Panc1 (cell line): ENCODE measurements at regions not wholly inside any gene's neighbourhood (a gene's known extent, or its start where the extent isn't known, plus 50 kb on each side); places are given as distances from the start of the nearest gene placed in this dataset.

Experiments
- ATAC-seq: fragments of 200-7000 bp; cut with Tn5 transposase; 2 replicates; pipeline ENCODE4 v1.9.1; 2020; ENCODE audit warnings: mild to moderate bottlenecking, moderate library complexity
- BruUV-seq: library from RNA; stranded (reverse); fragments of 400-500 nt; replicated peaks from 2 replicates; lab custom pipeline; 2021; lab: Mats Ljungman, UMichigan
- CTCF ChIA-PET: fragments of 300-600 bp; sonication (Branson Sonifier 250); formaldehyde crosslinking; loops from one replicate; lab custom pipeline; 2022; ENCODE audit warnings: antibody characterized with exemption; lab: Charles Lee
- POLR2A ChIA-PET: fragments of 300-600 bp; sonication (Branson Sonifier 250); formaldehyde crosslinking; loops from one replicate; lab custom pipeline; 2022; ENCODE audit warnings: antibody characterized with exemption; lab: Charles Lee
- DNase-seq: peaks from one replicate; pipeline ENCODE4 v3.0.0-alpha.2; 2010; ENCODE audit warnings: low read depth, low spot score
- H3K27ac ChIP-seq: 2 replicates; pipeline ENCODE4 v1.5.1; 2011; ENCODE audit warnings: mild to moderate bottlenecking, low read length, inconsistent platforms
- H3K27me3 ChIP-seq: fragments of 200-500 bp; sonication (Bioruptor generic); 2 replicates; pipeline ENCODE4 v1.6.0; 2014; ENCODE audit warnings: low read length, inconsistent platforms; ENCODE audit not compliant: control insufficient read depth, insufficient read depth
- H3K36me3 ChIP-seq: fragments of 200-500 bp; sonication (Bioruptor generic); 2 replicates; pipeline ENCODE4 v1.5.1; 2014; ENCODE audit warnings: inconsistent platforms, mild to moderate bottlenecking, low read length, moderate library complexity; ENCODE audit not compliant: control insufficient read depth, insufficient read depth
- H3K4me1 ChIP-seq: 2 replicates; pipeline ENCODE4 v1.5.1; 2011; ENCODE audit warnings: inconsistent platforms, mild to moderate bottlenecking, low read length, moderate library complexity; ENCODE audit not compliant: control insufficient read depth, insufficient read depth
- H3K4me3 ChIP-seq, 2 experiments: 2 replicates each; pipeline ENCODE4 v1.5.1; 2011 to 2012; ENCODE audit warnings: low read depth in 2 of 2, low read length in 2 of 2, mild to moderate bottlenecking in 2 of 2, inconsistent platforms in 1 of 2, moderate library complexity in 1 of 2
- H3K9me3 ChIP-seq: fragments of 200-500 bp; sonication (Bioruptor generic); 2 replicates; pipeline ENCODE4 v1.5.1; 2014; ENCODE audit warnings: low read depth, mild to moderate bottlenecking, inconsistent platforms, low read length, moderate library complexity; ENCODE audit not compliant: control insufficient read depth, insufficient read depth
- CTCF ChIP-seq: fragments of 450-650 bp; IDR thresholded peaks from 2 replicates; pipeline ENCODE4 v1.5.1; 2017; ENCODE audit warnings: mild to moderate bottlenecking
- POLR2AphosphoS5 ChIP-seq: IDR thresholded peaks from 2 replicates; pipeline ENCODE4 v1.6.1; 2012; ENCODE audit warnings: mild to moderate bottlenecking, low read depth, low read length, moderate library complexity
- REST ChIP-seq, 2 experiments: IDR thresholded peaks; 2 replicates each; pipeline ENCODE4 v1.6.1; 2011 to 2012; ENCODE audit warnings: low read depth in 2 of 2, control low read depth in 1 of 2, low read length in 1 of 2, mild to moderate bottlenecking in 1 of 2, moderate library complexity in 1 of 2; ENCODE audit not compliant: insufficient read depth in 1 of 2
- SIN3A ChIP-seq: IDR thresholded peaks from 2 replicates; pipeline ENCODE4 v1.6.1; 2012; ENCODE audit warnings: low read depth, mild to moderate bottlenecking, low read length, moderate library complexity, borderline replicate concordance; ENCODE audit not compliant: insufficient read depth
- TCF7L2 ChIP-seq: IDR thresholded peaks from 2 replicates; pipeline ENCODE4 v1.6.1; 2011; ENCODE audit warnings: mild to moderate bottlenecking, low read depth, low read length, inconsistent platforms
- in situ Hi-C: cut with HindIII; loops from 2 replicates; pipeline ENCODE4 v1.10.0; 2016; ENCODE audit warnings: low sequenced_read_pairs, low pct_unique_long_range_greater_than_20kb
- intact Hi-C: fragments of 100-400 bp; cut with micrococcal nuclease; formaldehyde crosslinking; loops from one replicate; pipeline ENCODE4 v1.10.0; 2022; ENCODE audit not compliant: unreplicated experiment

GRCh38 chr1:99185196-99185595 lies 79.1 kb upstream of the PLPPR4 start:
- Histone ChIP-seq H3K4me3 (no peak overlapping the region), H3K4me1 (no peaks in the 10 kb centered on the region), H3K27me3 (no peaks in the 10 kb centered on the region), H3K36me3 (no peaks in the 10 kb centered on the region), H3K27ac (no peak overlapping the region), H3K9me3 (no peaks in the 10 kb centered on the region)
- intact Hi-C loops (no loop called here), in situ Hi-C loops (no loop called here)
- ChIA-PET POLR2A (no interaction called here), CTCF (no interaction called here)
- BruUV-seq, result no TSS peak
- TF ChIP-seq POLR2AphosphoS5, result no peak
- no peak for TF ChIP-seq CTCF
- no peak for TF ChIP-seq REST (IDR thresholded peaks at IDR 0.05; ENCODE audit: insufficient read depth in 1 of 2, low read depth in 2 of 2, low read length in 1 of 2)
- TF ChIP-seq TCF7L2, result no peak
- no peak for TF ChIP-seq SIN3A
- ATAC-seq (no peak), DNase-seq (no peak)

GRCh38 chr1:99193431-99193830 lies 70.9 kb upstream of the PLPPR4 start:
- intact Hi-C loops (no loop called here), in situ Hi-C loops (no loop called here)
- no peak for ATAC-seq
- Histone ChIP-seq H3K27me3 (no peaks in the 10 kb centered on the region), H3K36me3 (no peaks in the 10 kb centered on the region), H3K27ac (no peak overlapping the region), H3K4me3 (no peak overlapping the region), H3K4me1 (no peaks in the 10 kb centered on the region), H3K9me3 (no peaks in the 10 kb centered on the region)
- POLR2A ChIA-PET, result no interaction called here
- DNase-seq, result no peak
- no peak for TF ChIP-seq TCF7L2
- no peak for TF ChIP-seq SIN3A
- TF ChIP-seq REST (IDR thresholded peaks at IDR 0.05; ENCODE audit: insufficient read depth in 1 of 2, low read depth in 2 of 2, low read length in 1 of 2), result no peak
- no peak for TF ChIP-seq POLR2AphosphoS5
- TF ChIP-seq CTCF, result no peak
- CTCF ChIA-PET, result no interaction called here
- BruUV-seq, result no TSS peak
